Body of pancreas (tissue), 4 donors: ENCODE measurements at regions not wholly inside any gene's neighbourhood (a gene's known extent, or its start where the extent isn't known, plus 50 kb on each side); places are given as distances from the start of the nearest gene placed in this dataset.

Experiments used
- ATAC-seq: fragments of 150-250 bp; one replicate; pipeline ENCODE4 v1.9.1; 2016
- DNase-seq, 4 donors: peaks; one replicate each; pipeline ENCODE4 v3.0.0-alpha.2; 2019
- H3K27ac ChIP-seq, 4 donors: fragments of 200-600 bp; sonication (generic); 1 replicate in 3 of 4; 2 replicates in 1 of 4; pipeline versions ENCODE4 v1.5.1 to v1.6.1; 2016 to 2019; ENCODE audit warnings: mild to moderate bottlenecking in 1 of 4, mixed read lengths in 1 of 4, moderate library complexity in 1 of 4
- H3K27me3 ChIP-seq, 2 donors: fragments of 200-600 bp; sonication (generic); one replicate each; pipeline ENCODE4 v1.6.0; 2016; ENCODE audit warnings: mild to moderate bottlenecking in 1 of 2
- H3K36me3 ChIP-seq, 2 donors: fragments of 200-600 bp; sonication (generic); replicated peaks in 1 of 2; 2 replicates each; pipeline ENCODE4 v1.5.1; 2016; ENCODE audit warnings: low read depth in 2 of 2; ENCODE audit not compliant: insufficient read depth in 1 of 2
- H3K4me1 ChIP-seq: fragments of 200-600 bp; sonication (generic); one replicate; pipeline ENCODE4 v1.6.0; 2016
- H3K4me3 ChIP-seq, 2 donors: fragments of 200-600 bp; sonication (generic); 1 replicate in 1 of 2; 2 replicates in 1 of 2; pipeline ENCODE4 v1.5.1; 2016 to 2019
- H3K9me3 ChIP-seq, 3 donors: fragments of 200-600 bp; sonication (generic); 1 replicate in 2 of 3; 2 replicates in 1 of 3; pipeline ENCODE4 v1.5.1; 2016
- POLR2A ChIP-seq, 3 donors: fragments of 450-650 bp; IDR thresholded peaks; one replicate each; pipeline ENCODE4 v1.6.1; 2016; ENCODE audit warnings: antibody characterized with exemption in 3 of 3, mild to moderate bottlenecking in 2 of 3
- WGBS, 2 donors: methylation state at CpG; one replicate each; pipeline ENCODE4 v1.1.5; 2017; 5-methylcytosine and 5-hydroxymethylcytosine counted together
- intact Hi-C: fragments of 100-400 bp; cut with DNase I; formaldehyde crosslinking; loops from one replicate; pipeline ENCODE4 v1.15.1; 2023
- TF ChIP-seq, protein P1 (sequence below), 7 experiments: fragments of 450-650 bp in 4 of 7; fragments of 200-600 bp in 3 of 7; sonication (generic) in 3 of 7; IDR thresholded peaks; one replicate each; pipeline ENCODE4 v1.5.1; 2016 to 2019; ENCODE audit warnings: antibody characterized with exemption in 7 of 7

DNA sequence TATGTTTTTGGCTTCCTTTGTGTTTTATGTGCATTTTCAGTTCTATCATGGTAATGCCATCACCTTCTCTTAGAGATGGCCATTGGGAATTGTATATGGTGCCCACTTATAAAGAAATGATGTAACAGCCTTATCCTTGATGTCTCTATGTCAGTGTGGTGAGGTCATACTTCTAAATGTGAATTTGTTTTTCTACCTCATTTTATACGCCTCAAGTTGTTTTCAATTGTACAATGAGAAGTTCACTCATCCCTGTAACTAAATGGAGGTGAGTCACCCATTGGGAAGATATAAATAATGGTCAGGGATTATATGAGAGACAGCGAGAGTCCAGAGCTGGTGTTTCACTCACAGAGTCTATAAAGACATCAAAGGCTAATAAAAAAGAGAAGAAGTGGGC, 402.4 kb downstream of the AGTPBP1 start:
- no peak for TF ChIP-seq POLR2A (IDR thresholded peaks at IDR 0.05)
- TF ChIP-seq, protein P1, sequence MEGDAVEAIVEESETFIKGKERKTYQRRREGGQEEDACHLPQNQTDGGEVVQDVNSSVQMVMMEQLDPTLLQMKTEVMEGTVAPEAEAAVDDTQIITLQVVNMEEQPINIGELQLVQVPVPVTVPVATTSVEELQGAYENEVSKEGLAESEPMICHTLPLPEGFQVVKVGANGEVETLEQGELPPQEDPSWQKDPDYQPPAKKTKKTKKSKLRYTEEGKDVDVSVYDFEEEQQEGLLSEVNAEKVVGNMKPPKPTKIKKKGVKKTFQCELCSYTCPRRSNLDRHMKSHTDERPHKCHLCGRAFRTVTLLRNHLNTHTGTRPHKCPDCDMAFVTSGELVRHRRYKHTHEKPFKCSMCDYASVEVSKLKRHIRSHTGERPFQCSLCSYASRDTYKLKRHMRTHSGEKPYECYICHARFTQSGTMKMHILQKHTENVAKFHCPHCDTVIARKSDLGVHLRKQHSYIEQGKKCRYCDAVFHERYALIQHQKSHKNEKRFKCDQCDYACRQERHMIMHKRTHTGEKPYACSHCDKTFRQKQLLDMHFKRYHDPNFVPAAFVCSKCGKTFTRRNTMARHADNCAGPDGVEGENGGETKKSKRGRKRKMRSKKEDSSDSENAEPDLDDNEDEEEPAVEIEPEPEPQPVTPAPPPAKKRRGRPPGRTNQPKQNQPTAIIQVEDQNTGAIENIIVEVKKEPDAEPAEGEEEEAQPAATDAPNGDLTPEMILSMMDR (IDR thresholded peaks at IDR 0.05), result no peak
- 43 to 44% methylated on average over 2 of the region's 2 CpGs for WGBS, 2 donors
- H3K27me3 ChIP-seq, result no peaks in the 10 kb centered on the region
- no peak for ATAC-seq
- no peaks in the 10 kb centered on the region for H3K9me3 ChIP-seq
- H3K27ac ChIP-seq, result no peak overlapping the region
- DNase-seq, result no peak
- intact Hi-C loops, result no loop called here
- H3K4me3 ChIP-seq, result no peak overlapping the region
- no peaks in the 10 kb centered on the region for H3K36me3 ChIP-seq
- no peaks in the 10 kb centered on the region for H3K4me1 ChIP-seq

DNA sequence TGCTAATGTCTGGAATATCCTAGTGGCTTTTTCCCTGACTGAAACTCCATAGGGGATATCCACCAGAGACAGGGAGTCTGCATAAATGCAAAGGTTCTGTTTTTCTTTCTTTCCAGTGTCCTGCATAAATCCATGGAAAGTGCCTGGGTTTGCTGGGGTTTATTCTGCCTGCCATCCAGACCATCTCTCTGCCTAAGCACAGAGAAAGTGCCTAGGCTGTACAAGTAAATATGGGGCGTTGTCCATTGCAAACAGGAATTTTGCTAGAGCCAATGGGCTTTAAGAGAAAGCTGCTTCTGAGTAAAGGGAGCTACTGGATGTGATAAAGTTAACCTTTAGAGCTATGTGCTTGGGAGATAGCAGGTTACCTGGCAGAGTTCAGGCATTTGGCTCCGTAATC, 407.5 kb downstream of the AGTPBP1 start:
- intact Hi-C loops, result no loop called here
- 17 to 20% methylated on average over 2 of the region's 2 CpGs for WGBS, 2 donors
- no peak for DNase-seq

DNA sequence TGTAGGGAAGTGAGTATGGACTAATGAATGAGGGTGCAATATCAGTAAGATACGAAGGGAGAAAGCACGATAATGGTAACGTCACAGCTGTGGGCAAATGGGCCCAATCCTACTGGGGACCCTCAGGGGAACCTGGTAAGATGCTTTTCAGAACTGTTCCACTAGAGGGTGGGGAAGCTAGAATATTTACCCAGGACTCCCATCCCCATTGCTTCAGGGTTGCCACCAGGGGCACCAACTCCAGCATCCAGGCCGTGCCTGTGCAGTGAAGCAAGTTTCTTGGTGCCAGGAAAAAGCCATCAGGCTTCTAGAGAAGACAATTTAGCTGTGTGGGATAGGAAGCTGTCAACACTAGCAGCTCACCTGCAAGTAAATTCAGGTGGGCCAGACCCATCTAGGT, 409.3 kb downstream of the AGTPBP1 start:
- intact Hi-C loops, result no loop called here
- Histone ChIP-seq H3K27ac (no peak overlapping the region), H3K27me3 (no peaks in the 10 kb centered on the region), H3K4me1 (no peaks in the 10 kb centered on the region), H3K4me3 (no peak overlapping the region), H3K9me3 (no peaks in the 10 kb centered on the region), H3K36me3 (no peaks in the 10 kb centered on the region)
- DNase-seq (no peak), ATAC-seq (no peak)
- TF ChIP-seq POLR2A (IDR thresholded peaks at IDR 0.05), result no peak
- TF ChIP-seq, protein P1 (IDR thresholded peaks at IDR 0.05), result no peak
- 80 to 82% methylated on average over 4 of the region's 4 CpGs for WGBS, 2 donors

More for the DNA sequence above, 407.5 kb downstream of the AGTPBP1 start:
- no peak for ATAC-seq
- Histone ChIP-seq H3K4me3 (no peak overlapping the region), H3K4me1 (no peaks in the 10 kb centered on the region), H3K27ac (no peak overlapping the region), H3K9me3 (no peaks in the 10 kb centered on the region), H3K36me3 (no peaks in the 10 kb centered on the region), H3K27me3 (no peaks in the 10 kb centered on the region)
- no peak for TF ChIP-seq POLR2A (IDR thresholded peaks at IDR 0.05)
- TF ChIP-seq, protein P1 (IDR thresholded peaks at IDR 0.05), result no peak

DNA sequence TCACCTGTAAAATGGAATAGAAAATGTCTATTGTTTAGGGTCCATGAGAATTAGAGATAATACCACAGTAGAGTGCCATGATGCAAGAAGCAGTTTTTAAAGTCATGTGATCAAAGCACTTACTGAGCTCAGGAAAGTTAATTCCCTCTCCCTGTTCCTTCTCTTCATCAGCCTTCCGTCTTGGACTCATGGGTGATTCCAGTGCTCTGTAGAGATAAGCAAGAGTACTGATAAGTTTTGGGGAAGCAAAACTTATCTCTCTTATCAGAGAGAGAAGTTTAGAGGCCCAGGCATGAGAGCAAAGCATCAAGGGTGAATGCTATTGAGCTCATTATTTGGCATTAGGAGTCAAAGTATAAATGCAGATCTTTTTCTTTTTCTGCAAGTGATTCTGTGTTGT, 410.1 kb downstream of the AGTPBP1 start:
- no peak for ATAC-seq
- 32 to 73% methylated on average over 1 of the region's 1 CpG for WGBS, 2 donors
- no peak for DNase-seq
- Histone ChIP-seq H3K4me3 (no peak overlapping the region), H3K36me3 (no peaks in the 10 kb centered on the region), H3K9me3 (no peaks in the 10 kb centered on the region), H3K4me1 (no peaks in the 10 kb centered on the region), H3K27ac (no peak overlapping the region), H3K27me3 (no peaks in the 10 kb centered on the region)
- intact Hi-C loops, result no loop called here
- TF ChIP-seq, protein P1 (IDR thresholded peaks at IDR 0.05), result no peak
- no peak for TF ChIP-seq POLR2A (IDR thresholded peaks at IDR 0.05)

DNA sequence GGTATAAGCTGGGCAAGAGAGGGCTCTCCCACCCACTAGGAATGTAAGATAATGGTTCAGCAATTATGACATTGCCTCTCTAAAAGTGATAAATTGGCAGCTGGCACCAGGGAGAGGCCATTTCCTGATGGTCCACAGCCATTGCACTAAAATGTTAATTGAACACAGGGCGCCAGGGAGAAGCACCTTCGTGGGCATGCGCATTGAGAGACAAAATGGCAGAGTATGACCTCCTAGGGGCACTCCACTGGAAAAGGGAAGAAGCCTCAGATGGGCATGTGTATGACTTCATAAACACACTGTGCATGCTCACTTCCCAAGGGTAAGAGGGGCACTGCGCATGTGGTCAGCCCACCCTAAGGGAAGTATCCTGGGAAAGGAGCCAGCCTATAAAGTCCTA, 419.2 kb downstream of the AGTPBP1 start:
- Histone ChIP-seq H3K36me3 (no peaks in the 10 kb centered on the region), H3K27ac (no peak overlapping the region), H3K4me1 (no peaks in the 10 kb centered on the region), H3K4me3 (no peak overlapping the region), H3K27me3 (no peaks in the 10 kb centered on the region), H3K9me3 (peaks cover 0 to 4% (median 0%) of the 10 kb centered on the region in 3 donors)
- ATAC-seq, result no peak
- 71 to 88% methylated on average over 4 of the region's 4 CpGs for WGBS, 2 donors
- no peak for DNase-seq
- TF ChIP-seq, protein P1 (IDR thresholded peaks at IDR 0.05), result no peak
- no peak for TF ChIP-seq POLR2A (IDR thresholded peaks at IDR 0.05)
- intact Hi-C loops, result no loop called here
